GM12892 (cell line): ENCODE measurements at regions not wholly inside any gene's neighbourhood (a gene's known extent, or its start where the extent isn't known, plus 50 kb on each side); places are given as distances from the start of the nearest gene placed in this dataset.

ENCODE experiments used
- POLR2A ChIP-seq: IDR thresholded peaks from 2 replicates; pipeline ENCODE4 v1.6.1; 2011; ENCODE audit warnings: low read depth, low read length, control low read depth
- POLR2AphosphoS5 ChIP-seq: IDR thresholded peaks from 2 replicates; pipeline ENCODE4 v1.6.1; 2011; ENCODE audit warnings: low read depth, low read length, control low read depth
- TAF1 ChIP-seq: IDR thresholded peaks from 2 replicates; pipeline ENCODE4 v1.6.1; 2011; ENCODE audit warnings: low read depth, mild to moderate bottlenecking, control low read depth, low read length, borderline replicate concordance

- TF ChIP-seq POLR2A (no peak), POLR2AphosphoS5 (no peak), TAF1 (no peak)
Observed at GRCh38 chr2:145059343-145059742, 539.4 kb upstream of the ZEB2 start.
